ENCODE measurements at regions not wholly inside any gene's neighbourhood (a gene's known extent, or its start where the extent isn't known, plus 50 kb on each side); places are given as distances from the start of the nearest gene placed in this dataset.
"Not testable (repeated sequence)": the region's sequence is repeated elsewhere in the genome, so short reads cannot be mapped to it uniquely, and the experiment has no call there.

DNA sequence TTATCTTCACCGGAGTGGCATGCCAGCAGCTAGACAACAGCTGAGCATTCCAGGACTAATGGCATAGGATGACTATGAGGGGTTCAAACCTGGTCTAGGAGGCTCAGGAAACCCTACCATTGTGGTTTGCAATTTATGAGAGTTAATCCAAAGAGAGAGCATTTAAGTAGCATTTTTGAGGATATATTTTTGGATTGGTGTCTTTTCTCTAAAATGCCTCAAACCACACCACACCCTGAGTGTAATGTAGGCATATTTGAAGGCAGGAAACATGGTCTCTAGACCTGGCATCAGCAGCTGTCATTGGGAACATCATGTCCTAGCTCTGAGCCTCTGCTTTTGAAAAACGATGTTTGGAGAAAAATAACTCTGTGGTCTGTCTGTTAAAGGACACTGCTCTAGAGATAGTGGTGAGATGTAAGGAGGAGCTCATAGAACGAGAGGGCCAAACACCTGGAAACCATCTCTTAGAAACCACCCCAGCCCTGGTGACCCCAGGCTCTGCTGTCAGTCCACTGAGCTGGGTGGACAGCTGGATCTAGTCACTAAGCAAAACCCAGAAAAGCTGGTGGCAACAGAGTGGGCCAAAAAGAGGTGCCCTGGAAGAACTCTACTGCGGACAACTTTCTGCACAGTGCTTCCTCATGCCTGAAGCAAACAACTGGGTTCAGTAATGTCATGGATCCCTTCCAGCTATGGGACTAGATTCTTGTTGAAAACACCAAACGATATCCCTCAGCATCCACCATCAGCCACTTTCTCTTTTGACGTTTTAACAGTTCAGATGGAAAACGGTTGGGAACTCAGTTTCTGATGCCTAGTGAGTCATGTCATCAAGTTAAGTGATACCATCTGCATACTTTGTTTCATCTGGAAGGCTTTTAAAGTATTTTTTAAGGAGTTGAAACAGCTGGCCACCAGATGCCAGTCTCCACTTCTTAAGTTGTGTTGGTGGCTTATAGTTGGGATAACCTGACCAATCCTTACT lies 100.2 kb upstream of the C1QTNF7 start:
- TF ChIP-seq ZFX (IDR thresholded peaks at IDR 0.05; ENCODE audit: borderline replicate concordance), result no peak
- TF ChIP-seq, protein P1, sequence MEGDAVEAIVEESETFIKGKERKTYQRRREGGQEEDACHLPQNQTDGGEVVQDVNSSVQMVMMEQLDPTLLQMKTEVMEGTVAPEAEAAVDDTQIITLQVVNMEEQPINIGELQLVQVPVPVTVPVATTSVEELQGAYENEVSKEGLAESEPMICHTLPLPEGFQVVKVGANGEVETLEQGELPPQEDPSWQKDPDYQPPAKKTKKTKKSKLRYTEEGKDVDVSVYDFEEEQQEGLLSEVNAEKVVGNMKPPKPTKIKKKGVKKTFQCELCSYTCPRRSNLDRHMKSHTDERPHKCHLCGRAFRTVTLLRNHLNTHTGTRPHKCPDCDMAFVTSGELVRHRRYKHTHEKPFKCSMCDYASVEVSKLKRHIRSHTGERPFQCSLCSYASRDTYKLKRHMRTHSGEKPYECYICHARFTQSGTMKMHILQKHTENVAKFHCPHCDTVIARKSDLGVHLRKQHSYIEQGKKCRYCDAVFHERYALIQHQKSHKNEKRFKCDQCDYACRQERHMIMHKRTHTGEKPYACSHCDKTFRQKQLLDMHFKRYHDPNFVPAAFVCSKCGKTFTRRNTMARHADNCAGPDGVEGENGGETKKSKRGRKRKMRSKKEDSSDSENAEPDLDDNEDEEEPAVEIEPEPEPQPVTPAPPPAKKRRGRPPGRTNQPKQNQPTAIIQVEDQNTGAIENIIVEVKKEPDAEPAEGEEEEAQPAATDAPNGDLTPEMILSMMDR (IDR thresholded peaks at IDR 0.05), result no peak
- no peak overlapping the region for H3K27ac ChIP-seq

DNA sequence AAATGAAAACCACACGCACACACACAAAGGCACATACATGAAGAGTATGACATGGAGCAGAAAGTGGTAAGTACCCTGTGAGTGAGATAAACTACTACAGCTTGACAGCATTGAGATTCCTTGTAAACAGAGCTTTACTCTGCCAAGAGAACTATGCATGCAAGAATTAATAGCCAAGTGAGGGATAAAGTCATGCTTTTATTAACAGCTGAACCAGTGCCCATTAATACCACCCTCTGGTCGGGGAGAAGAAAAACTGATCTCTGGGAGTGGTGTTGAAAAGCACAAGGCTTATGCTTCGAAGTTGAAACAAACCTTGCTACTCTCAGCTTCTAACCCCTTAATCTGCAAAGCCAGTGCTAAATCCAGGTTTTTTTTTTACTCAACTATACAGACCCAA lies 95.9 kb upstream of the C1QTNF7 start:
- no peak overlapping the region for H3K27ac ChIP-seq
- TF ChIP-seq ZFX (IDR thresholded peaks at IDR 0.05; ENCODE audit: borderline replicate concordance), result no peak
- TF ChIP-seq, protein P1 (IDR thresholded peaks at IDR 0.05), result no peak

DNA sequence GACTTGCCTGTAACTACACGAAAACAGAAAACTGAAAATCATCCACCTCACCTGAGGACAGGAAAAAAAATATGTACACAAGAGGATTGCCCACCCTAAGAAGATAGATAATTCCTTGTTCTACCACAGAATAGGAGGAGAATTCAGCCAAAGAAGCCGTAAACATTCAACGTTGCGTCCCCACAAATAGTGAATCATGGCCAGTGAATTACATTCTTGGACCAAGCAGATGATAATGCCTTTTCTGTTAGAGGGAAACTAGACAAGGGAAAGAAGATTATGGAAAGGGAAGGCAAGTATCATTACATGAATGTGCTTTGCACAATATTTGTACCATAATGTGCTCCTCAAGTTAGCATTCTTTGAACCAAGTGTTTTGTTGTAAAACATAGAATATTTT lies 95.5 kb upstream of the C1QTNF7 start:
- no peak for TF ChIP-seq ZFX (IDR thresholded peaks at IDR 0.05; ENCODE audit: borderline replicate concordance)
- TF ChIP-seq, protein P1 (IDR thresholded peaks at IDR 0.05), result no peak
- no peak overlapping the region for H3K27ac ChIP-seq

DNA sequence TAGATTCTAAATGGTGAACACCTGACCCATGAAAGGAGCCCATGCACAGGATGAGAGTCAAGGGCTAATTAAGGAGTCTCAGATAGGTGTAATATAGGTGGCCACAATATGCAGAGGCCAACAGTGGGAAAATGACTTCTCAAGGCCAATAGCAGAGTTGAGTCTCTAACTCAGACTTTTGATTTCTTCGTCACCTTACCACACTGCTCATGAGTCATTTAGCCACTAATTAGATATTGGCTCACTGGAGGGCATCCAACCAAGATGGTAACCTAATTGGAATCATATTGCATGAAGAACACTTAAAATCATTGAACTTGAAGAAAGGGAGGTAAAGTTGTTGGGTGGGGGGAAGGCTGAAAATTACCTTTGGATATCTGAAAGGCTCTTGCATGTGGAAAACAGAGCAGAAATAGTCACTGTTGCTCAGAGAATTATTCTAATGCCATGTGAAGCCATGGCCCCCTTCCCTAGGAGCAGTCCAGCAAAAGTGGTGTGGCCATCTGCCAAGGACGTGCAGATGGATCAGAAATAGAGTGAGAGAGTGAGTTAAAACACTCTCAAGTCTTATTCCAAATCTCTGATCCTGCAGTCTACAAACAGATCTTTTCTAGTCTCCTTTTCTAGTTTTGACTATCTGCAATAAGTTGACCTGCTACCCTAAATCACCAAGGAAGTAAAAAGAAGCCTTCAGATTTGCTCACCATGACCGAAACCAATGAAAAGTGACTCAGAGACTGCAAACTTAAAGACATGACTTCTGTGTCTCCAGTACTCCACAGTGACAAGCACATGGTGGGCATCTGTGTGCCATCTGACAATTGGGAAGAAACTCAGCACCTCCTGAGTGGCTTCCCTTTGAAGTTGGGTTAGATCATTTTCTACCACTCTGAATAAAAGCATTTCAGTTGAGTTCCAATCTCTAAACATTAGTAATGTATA lies 93.9 kb upstream of the C1QTNF7 start:
- TF ChIP-seq, protein P1 (IDR thresholded peaks at IDR 0.05), result no peak
- TF ChIP-seq ZFX (IDR thresholded peaks at IDR 0.05; ENCODE audit: borderline replicate concordance), result no peak
- H3K27ac ChIP-seq, result no peak overlapping the region

DNA sequence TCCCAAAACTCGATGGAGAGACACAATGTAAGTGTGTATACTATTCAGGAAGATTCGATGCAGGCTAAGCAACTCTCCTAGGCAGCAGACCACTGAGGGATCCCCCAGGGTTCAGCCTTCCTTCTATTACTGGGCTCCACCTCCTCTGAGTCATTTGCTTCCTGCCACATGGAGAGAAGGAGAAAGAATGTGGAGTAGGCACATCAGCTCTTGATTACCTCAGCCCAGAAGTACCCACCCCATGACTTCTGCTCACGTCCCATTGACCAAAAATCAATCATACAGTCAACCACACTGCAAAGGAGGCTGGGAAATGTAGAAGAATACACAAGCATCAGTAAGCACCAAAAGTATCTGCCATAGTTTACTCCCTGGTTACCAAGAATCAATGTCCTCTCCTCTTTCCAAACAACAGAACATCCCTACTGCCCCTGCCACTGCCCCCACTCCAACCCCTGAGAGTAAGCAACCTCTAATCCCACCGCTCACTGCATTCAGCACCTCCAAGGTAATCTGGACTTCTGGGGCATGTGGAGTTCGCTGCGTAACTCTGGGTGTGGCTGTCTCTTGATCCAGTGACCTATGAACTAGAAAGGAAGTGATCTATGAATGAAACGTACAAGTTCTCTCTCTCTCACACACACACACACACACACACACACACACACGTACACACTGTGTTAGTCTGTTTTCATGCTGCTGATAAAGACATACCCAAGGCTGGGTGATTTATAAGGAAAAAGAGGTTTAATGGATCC lies 91.2 kb upstream of the C1QTNF7 start:
- no peak overlapping the region for H3K27ac ChIP-seq

DNA sequence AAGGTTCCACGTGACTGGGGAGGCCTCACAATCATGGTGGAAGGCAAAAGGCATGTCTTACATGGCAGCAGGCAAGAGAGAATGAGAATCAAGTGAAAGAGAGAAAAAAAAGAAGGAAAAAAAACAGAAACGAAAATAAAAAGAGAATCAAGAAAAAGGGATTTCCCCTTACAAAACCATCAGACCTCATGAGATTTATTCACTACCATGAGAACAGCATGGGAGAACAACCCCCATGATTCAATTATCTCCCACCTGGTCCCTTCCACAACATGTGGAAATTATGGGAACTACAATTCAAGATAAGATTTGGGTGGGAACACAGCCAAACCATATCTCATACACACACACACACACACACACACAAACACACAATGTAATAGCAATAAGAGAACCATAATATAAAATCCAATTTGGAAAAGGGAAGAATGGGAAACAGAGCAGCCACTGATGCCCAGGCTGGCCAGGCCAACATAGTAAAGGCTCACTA lies 90.6 kb upstream of the C1QTNF7 start:
- not testable (repeated sequence) for H3K27ac ChIP-seq

More for the DNA sequence above, 91.2 kb upstream of the C1QTNF7 start:
- TF ChIP-seq, protein P1 (IDR thresholded peaks at IDR 0.05), result no peak
- no peak for TF ChIP-seq ZFX (IDR thresholded peaks at IDR 0.05; ENCODE audit: borderline replicate concordance)

DNA sequence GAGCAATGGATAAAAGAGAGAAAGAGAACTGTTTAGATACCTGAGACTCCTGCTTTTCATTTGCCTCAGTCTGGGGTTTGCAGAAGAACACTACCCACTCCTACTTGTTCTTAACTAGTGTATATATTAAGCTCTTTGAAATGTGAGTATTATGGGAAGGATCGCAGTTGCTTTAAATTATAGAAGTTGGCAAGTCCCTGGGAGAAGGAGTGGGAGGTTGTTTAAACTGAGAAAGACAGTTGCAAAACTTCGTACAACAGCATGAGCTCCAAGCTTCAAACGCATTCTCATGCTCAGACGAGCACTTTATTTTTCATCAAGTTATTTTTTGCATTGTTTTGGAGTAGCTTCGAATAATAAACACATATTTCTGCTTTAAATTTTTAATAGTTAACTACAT lies 88.1 kb upstream of the C1QTNF7 start:
- TF ChIP-seq, protein P1 (IDR thresholded peaks at IDR 0.05), result no peak
- no peak for TF ChIP-seq ZFX (IDR thresholded peaks at IDR 0.05; ENCODE audit: borderline replicate concordance)
- H3K27ac ChIP-seq, result no peak overlapping the region

Measured in 22Rv1 (cell line).